HFF-Myc (cell line): ENCODE measurements at regions not wholly inside any gene's neighbourhood (a gene's known extent, or its start where the extent isn't known, plus 50 kb on each side); places are given as distances from the start of the nearest gene placed in this dataset.

Source experiments
- DNase-seq: peaks from one replicate; pipeline ENCODE4 v3.0.0-alpha.2; 2011; ENCODE audit warnings: low read depth; ENCODE audit errors: extremely low read depth
- H3K4me3 ChIP-seq: replicated peaks from 2 replicates; pipeline ENCODE4 v1.5.1; 2011; ENCODE audit warnings: low read depth, mild to moderate bottlenecking, control low read depth, low read length
- CTCF ChIP-seq: IDR thresholded peaks from 2 replicates; pipeline ENCODE4 v1.5.1; 2012; ENCODE audit warnings: mild to moderate bottlenecking, low read depth, low read length, control low read depth; ENCODE audit errors: missing control alignments

GRCh38 chr11:70866834-70867233, 385.5 kb downstream of the SHANK2 start:
- H3K4me3 ChIP-seq = no peak overlapping the region
- no peak for TF ChIP-seq CTCF
- DNase-seq = no peak

GRCh38 chr11:70867281-70868047, 384.9 kb downstream of the SHANK2 start:
- no peak overlapping the region for H3K4me3 ChIP-seq
- no peak for TF ChIP-seq CTCF
- DNase-seq = no peak

- no peak overlapping the region for H3K4me3 ChIP-seq
- no peak for TF ChIP-seq CTCF
- DNase-seq = no peak
Measured at GRCh38 chr11:70868341-70868885, 384.0 kb downstream of the SHANK2 start.

GRCh38 chr11:70869054-70869453, 383.3 kb downstream of the SHANK2 start:
- no peak for TF ChIP-seq CTCF
- H3K4me3 ChIP-seq = no peak overlapping the region
- no peak for DNase-seq

GRCh38 chr11:70871881-70872280, 380.5 kb downstream of the SHANK2 start:
- TF ChIP-seq CTCF = no peak
- no peak for DNase-seq
- no peak overlapping the region for H3K4me3 ChIP-seq

- no peak overlapping the region for H3K4me3 ChIP-seq
- TF ChIP-seq CTCF = no peak
- DNase-seq = no peak
Measured at GRCh38 chr11:70872299-70872698, 380.1 kb downstream of the SHANK2 start.
